Keratinocyte (primary cell): ENCODE measurements at regions not wholly inside any gene's neighbourhood (a gene's known extent, or its start where the extent isn't known, plus 50 kb on each side); places are given as distances from the start of the nearest gene placed in this dataset.

ENCODE experiments used
- DNase-seq: peaks from one replicate; pipeline ENCODE4 v3.0.0-alpha.2; 2011; ENCODE audit warnings: low read depth, missing footprints, low spot score
- FAIRE-seq: peaks from 2 replicates; lab custom pipeline; 2011; peaks lifted over from hg19 to GRCh38; lab: Jason Lieb, UNC
- H2AFZ ChIP-seq: 2 replicates; pipeline ENCODE4 v1.6.0; 2012; ENCODE audit warnings: low read length, control low read depth, inconsistent platforms; ENCODE audit not compliant: control insufficient read depth
- H3K27ac ChIP-seq: 2 replicates; pipeline ENCODE4 v1.5.1; 2011; ENCODE audit warnings: low read length; ENCODE audit not compliant: control insufficient read depth, insufficient read depth
- H3K27me3 ChIP-seq: 3 replicates; pipeline ENCODE4 v1.6.0; 2011; ENCODE audit warnings: low read length; ENCODE audit not compliant: control insufficient read depth, insufficient read depth; ENCODE audit errors: extremely low read depth
- H3K36me3 ChIP-seq, 2 experiments: 2 replicates in 1 of 2; 3 replicates in 1 of 2; pipeline ENCODE4 v1.5.1; 2011; ENCODE audit warnings: low read length in 2 of 2, mild to moderate bottlenecking in 1 of 2; ENCODE audit not compliant: control insufficient read depth in 2 of 2, insufficient read depth in 2 of 2; ENCODE audit errors: extremely low read depth in 1 of 2
- H3K4me1 ChIP-seq: 3 replicates; pipeline ENCODE4 v1.5.1; 2011; ENCODE audit warnings: low read length; ENCODE audit not compliant: control insufficient read depth, insufficient read depth; ENCODE audit errors: extremely low read depth
- H3K4me2 ChIP-seq: 3 replicates; pipeline ENCODE4 v1.6.0; 2011; ENCODE audit warnings: low read depth, low read length; ENCODE audit not compliant: control insufficient read depth, insufficient read depth; ENCODE audit errors: extremely low read depth
- H3K4me3 ChIP-seq, 3 experiments: fragments of 200-600 bp in 1 of 3; sonication (generic) in 1 of 3; 2 replicates in 2 of 3; 3 replicates in 1 of 3; pipeline ENCODE4 v1.5.1; 2011 to 2016; ENCODE audit warnings: low read length in 3 of 3, mild to moderate bottlenecking in 3 of 3, control low read depth in 2 of 3, inconsistent platforms in 1 of 3, low read depth in 1 of 3, mixed read lengths in 1 of 3, mixed run types in 1 of 3, moderate library complexity in 1 of 3; ENCODE audit not compliant: control insufficient read depth in 2 of 3, insufficient read depth in 2 of 3; ENCODE audit errors: extremely low read depth in 1 of 3
- H3K79me2 ChIP-seq: 2 replicates; pipeline ENCODE4 v1.6.0; 2012; ENCODE audit warnings: low read length; ENCODE audit not compliant: control insufficient read depth, insufficient read depth
- H3K9ac ChIP-seq: 3 replicates; pipeline ENCODE4 v1.6.0; 2011; ENCODE audit warnings: low read length; ENCODE audit not compliant: control insufficient read depth, insufficient read depth; ENCODE audit errors: extremely low read depth
- H3K9me1 ChIP-seq: 3 replicates; pipeline ENCODE4 v1.6.0; 2011; ENCODE audit warnings: low read length; ENCODE audit not compliant: control insufficient read depth, insufficient read depth; ENCODE audit errors: extremely low read depth
- H3K9me3 ChIP-seq: 2 replicates; pipeline ENCODE4 v1.5.1; 2012; ENCODE audit warnings: low read depth, low read length; ENCODE audit not compliant: control insufficient read depth
- H4K20me1 ChIP-seq: 3 replicates; pipeline ENCODE4 v1.6.0; 2011; ENCODE audit warnings: low read length; ENCODE audit not compliant: control insufficient read depth, insufficient read depth; ENCODE audit errors: extremely low read depth
- EZH2 ChIP-seq: IDR thresholded peaks from one replicate; pipeline ENCODE4 v1.6.1; 2012; ENCODE audit warnings: inconsistent platforms, mild to moderate bottlenecking, low read length, moderate library complexity
- dilution Hi-C: fragments of 300-500 bp; cut with MboI; formaldehyde crosslinking; loops from one replicate; pipeline ENCODE4 v1.7.0; 2020; ENCODE audit warnings: low sequenced_read_pairs; ENCODE audit not compliant: extremely low pct_ligation_motif_present
- TF ChIP-seq, protein P1 (sequence below), 3 experiments: IDR thresholded peaks in 1 of 3; conservative IDR thresholded peaks in 1 of 3; optimal IDR thresholded peaks in 1 of 3; 2 replicates in 2 of 3; 3 replicates in 1 of 3; pipeline versions ENCODE3 to v1.5.1; 2011; ENCODE audit warnings: low read length in 3 of 3, mild to moderate bottlenecking in 3 of 3, moderate library complexity in 2 of 3, control low read depth in 1 of 3, inconsistent platforms in 1 of 3; ENCODE audit not compliant: insufficient read depth in 2 of 3; ENCODE audit errors: extremely low read depth in 1 of 3

DNA sequence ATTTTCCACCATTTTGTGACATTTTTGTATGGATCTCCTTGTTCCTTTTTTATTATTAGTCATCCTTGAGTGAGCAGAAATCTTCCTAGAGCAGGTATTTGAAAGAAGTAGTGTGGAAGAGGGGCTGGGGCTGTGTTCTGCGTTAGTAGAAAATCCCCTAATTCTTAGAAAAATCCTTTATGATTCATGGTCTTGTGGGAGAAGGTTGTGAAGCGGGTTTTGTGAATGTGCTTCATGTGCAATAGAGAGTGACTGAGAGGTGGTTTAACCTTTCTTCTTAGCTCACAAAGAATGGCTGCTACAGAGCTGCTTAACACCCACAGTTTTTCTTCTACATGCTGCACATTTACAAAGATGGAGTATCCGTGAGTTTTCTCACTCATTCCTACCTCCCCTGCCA lies 220.5 kb downstream of the IDS start:
- Histone ChIP-seq H3K27me3 (no peaks in the 10 kb centered on the region), H3K4me2 (no peak overlapping the region), H4K20me1 (no peaks in the 10 kb centered on the region), H3K4me1 (no peaks in the 10 kb centered on the region), H3K9ac (no peak overlapping the region), H3K79me2 (no peaks in the 10 kb centered on the region), H3K4me3 (no peak overlapping the region), H3K27ac (no peak overlapping the region), H3K36me3 (no peaks in the 10 kb centered on the region), H3K9me3 (no peaks in the 10 kb centered on the region), H2AFZ (no peak overlapping the region), H3K9me1 (peaks cover 2% of the 10 kb centered on the region)
- dilution Hi-C loops, result no loop called here
- TF ChIP-seq, protein P1, sequence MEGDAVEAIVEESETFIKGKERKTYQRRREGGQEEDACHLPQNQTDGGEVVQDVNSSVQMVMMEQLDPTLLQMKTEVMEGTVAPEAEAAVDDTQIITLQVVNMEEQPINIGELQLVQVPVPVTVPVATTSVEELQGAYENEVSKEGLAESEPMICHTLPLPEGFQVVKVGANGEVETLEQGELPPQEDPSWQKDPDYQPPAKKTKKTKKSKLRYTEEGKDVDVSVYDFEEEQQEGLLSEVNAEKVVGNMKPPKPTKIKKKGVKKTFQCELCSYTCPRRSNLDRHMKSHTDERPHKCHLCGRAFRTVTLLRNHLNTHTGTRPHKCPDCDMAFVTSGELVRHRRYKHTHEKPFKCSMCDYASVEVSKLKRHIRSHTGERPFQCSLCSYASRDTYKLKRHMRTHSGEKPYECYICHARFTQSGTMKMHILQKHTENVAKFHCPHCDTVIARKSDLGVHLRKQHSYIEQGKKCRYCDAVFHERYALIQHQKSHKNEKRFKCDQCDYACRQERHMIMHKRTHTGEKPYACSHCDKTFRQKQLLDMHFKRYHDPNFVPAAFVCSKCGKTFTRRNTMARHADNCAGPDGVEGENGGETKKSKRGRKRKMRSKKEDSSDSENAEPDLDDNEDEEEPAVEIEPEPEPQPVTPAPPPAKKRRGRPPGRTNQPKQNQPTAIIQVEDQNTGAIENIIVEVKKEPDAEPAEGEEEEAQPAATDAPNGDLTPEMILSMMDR (optimal IDR thresholded peaks at IDR 0.05 in 1 of 3, IDR thresholded peaks at IDR 0.05 in 1 of 3, conservative IDR thresholded peaks at IDR 0.05 in 1 of 3; ENCODE audit: extremely low read depth in 1 of 3, insufficient read depth in 2 of 3, low read length in 3 of 3), result no peak
- no peak for TF ChIP-seq EZH2
- FAIRE-seq, result no peak
- DNase-seq, result no peak

DNA sequence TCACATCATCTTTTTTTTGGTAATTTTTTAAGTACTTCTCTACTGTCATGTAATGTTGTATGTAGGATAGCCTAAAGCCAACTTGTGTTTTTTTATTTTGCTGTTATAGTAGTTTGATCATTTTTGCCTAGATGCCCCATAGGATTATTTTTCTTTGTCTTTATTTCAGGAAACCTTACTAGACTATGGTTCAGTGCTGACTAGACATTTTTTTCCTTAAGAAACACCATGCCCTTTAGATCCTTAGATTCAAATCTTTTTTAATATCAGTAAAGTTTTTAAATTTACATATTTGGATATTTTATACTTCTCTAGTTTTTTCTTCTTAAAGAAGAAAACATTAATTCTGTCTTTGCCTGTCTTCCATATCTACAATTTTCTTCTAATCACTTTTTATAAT lies 221.3 kb downstream of the IDS start:
- H3K9ac ChIP-seq, result no peak overlapping the region
- H3K36me3 ChIP-seq, result no peaks in the 10 kb centered on the region
- H3K9me3 ChIP-seq, result no peaks in the 10 kb centered on the region
- H3K4me1 ChIP-seq, result no peaks in the 10 kb centered on the region
- dilution Hi-C loops, result no loop called here
- FAIRE-seq, result no peak
- no peak overlapping the region for H3K4me2 ChIP-seq
- H3K9me1 ChIP-seq, result peaks cover 2% of the 10 kb centered on the region
- no peak overlapping the region for H3K4me3 ChIP-seq
- no peak overlapping the region for H3K27ac ChIP-seq
- no peaks in the 10 kb centered on the region for H4K20me1 ChIP-seq
- no peaks in the 10 kb centered on the region for H3K79me2 ChIP-seq
- no peak overlapping the region for H2AFZ ChIP-seq
- no peaks in the 10 kb centered on the region for H3K27me3 ChIP-seq
- DNase-seq, result no peak
- TF ChIP-seq, protein P1 (optimal IDR thresholded peaks at IDR 0.05 in 1 of 3, IDR thresholded peaks at IDR 0.05 in 1 of 3, conservative IDR thresholded peaks at IDR 0.05 in 1 of 3; ENCODE audit: extremely low read depth in 1 of 3, insufficient read depth in 2 of 3, low read length in 3 of 3), result no peak
- no peak for TF ChIP-seq EZH2
